HT1080 (cell line): ENCODE measurements at regions not wholly inside any gene's neighbourhood (a gene's known extent, or its start where the extent isn't known, plus 50 kb on each side); places are given as distances from the start of the nearest gene placed in this dataset.
A peak's percentile ranks its signal among the peaks of the same experiment; 100 is the strongest.

Experiments used
- DNase-seq: peaks from one replicate; pipeline ENCODE4 v3.0.0-alpha.2; 2015; ENCODE audit warnings: low read depth

GRCh38 chr10:58014436-58014835, 253.3 kb downstream of the IPMK start:
- DNase-seq = no peak

GRCh38 chr10:58013406-58013805, 254.3 kb downstream of the IPMK start:
- DNase-seq = no peak

GRCh38 chr10:58010073-58010702, 257.5 kb downstream of the IPMK start:
- DNase-seq = no peak

GRCh38 chr10:58003945-58004344, 263.7 kb downstream of the IPMK start:
- DNase-seq = no peak

- no peak for DNase-seq
Observed at GRCh38 chr10:58001159-58001558, 266.5 kb downstream of the IPMK start.

- DNase-seq = no peak
Observed at GRCh38 chr10:57996536-57996935, 271.2 kb downstream of the IPMK start.

- no peak for DNase-seq
Observed at GRCh38 chr10:57993302-57993701, 274.4 kb downstream of the IPMK start.

- DNase-seq = peak; percentile 78
Observed at GRCh38 chr10:57992321-57993077, 275.2 kb downstream of the IPMK start.

- DNase-seq = no peak
Observed at GRCh38 chr10:57988964-57989363, 278.7 kb downstream of the IPMK start.

GRCh38 chr10:57987055-57987721, 280.5 kb downstream of the IPMK start:
- DNase-seq = no peak

GRCh38 chr10:57986422-57986821, 281.3 kb downstream of the IPMK start:
- DNase-seq = no peak

GRCh38 chr10:57983281-57983791, 284.4 kb downstream of the IPMK start:
- DNase-seq = peak; percentile 83

- no peak for DNase-seq
Observed at GRCh38 chr10:57982091-57982490, 285.6 kb downstream of the IPMK start.

GRCh38 chr10:57979956-57980355, 287.7 kb downstream of the IPMK start:
- DNase-seq = peak; percentile 70

GRCh38 chr10:57979491-57979890, 288.2 kb downstream of the IPMK start:
- DNase-seq = peak; percentile 81

- DNase-seq = no peak
Observed at GRCh38 chr10:57977262-57977661, 290.4 kb downstream of the IPMK start.

GRCh38 chr10:57973451-57973850, 294.2 kb downstream of the IPMK start:
- peak; percentile 63 for DNase-seq

GRCh38 chr10:57972783-57973182, 294.9 kb downstream of the IPMK start:
- peak; percentile 7 for DNase-seq

- DNase-seq = no peak
Observed at GRCh38 chr10:57968328-57969016, 299.2 kb downstream of the IPMK start.

- peak; percentile 89 for DNase-seq
Observed at GRCh38 chr10:57964351-57964750, 303.3 kb downstream of the IPMK start.

GRCh38 chr10:57963546-57963945, 304.1 kb downstream of the IPMK start:
- DNase-seq = no peak

- no peak for DNase-seq
Observed at GRCh38 chr10:57962839-57963238, 304.9 kb downstream of the IPMK start.
